Liver (tissue), 8 donors: ENCODE measurements at regions not wholly inside any gene's neighbourhood (a gene's known extent, or its start where the extent isn't known, plus 50 kb on each side); places are given as distances from the start of the nearest gene placed in this dataset.

Experiments
- DNase-seq: peaks from one replicate; pipeline ENCODE4 v3.0.0-alpha.2; 2017; ENCODE audit warnings: low spot score
- H3K27ac ChIP-seq, 2 donors: one replicate each; pipeline ENCODE4 v1.7.0; 2013; ENCODE audit warnings: inconsistent platforms in 2 of 2, low read length in 2 of 2, control low read depth in 1 of 2, low read depth in 1 of 2, mild to moderate bottlenecking in 1 of 2
- H3K27me3 ChIP-seq, 4 donors: one replicate each; pipeline versions ENCODE4 v1.6.1 to v1.7.0; 2013; ENCODE audit warnings: low read length in 3 of 4, inconsistent platforms in 1 of 4, mild to moderate bottlenecking in 1 of 4, moderate library complexity in 1 of 4; ENCODE audit not compliant: control insufficient read depth in 4 of 4, insufficient read depth in 4 of 4
- H3K36me3 ChIP-seq, 4 donors: one replicate each; pipeline versions ENCODE4 v1.6.1 to v1.7.0; 2013; ENCODE audit warnings: low read length in 3 of 4, mild to moderate bottlenecking in 3 of 4, low read depth in 1 of 4, moderate library complexity in 1 of 4; ENCODE audit not compliant: control insufficient read depth in 4 of 4, insufficient read depth in 3 of 4
- H3K4me1 ChIP-seq, 4 donors: one replicate each; pipeline versions ENCODE4 v1.6.1 to v1.7.0; 2013; ENCODE audit warnings: low read length in 3 of 4, mild to moderate bottlenecking in 3 of 4, moderate library complexity in 1 of 4; ENCODE audit not compliant: control insufficient read depth in 4 of 4, insufficient read depth in 4 of 4
- H3K4me3 ChIP-seq, 3 donors: one replicate each; pipeline versions ENCODE4 v1.6.1 to v1.7.0; 2013; ENCODE audit warnings: low read length in 3 of 3, control low read depth in 1 of 3, low read depth in 1 of 3, mild to moderate bottlenecking in 1 of 3
- H3K9ac ChIP-seq, 2 donors: one replicate each; pipeline ENCODE4 v1.7.0; 2013; ENCODE audit warnings: low read length in 2 of 2, mild to moderate bottlenecking in 2 of 2, moderate library complexity in 2 of 2, control low read depth in 1 of 2, low read depth in 1 of 2
- H3K9me3 ChIP-seq, 4 donors: one replicate each; pipeline versions ENCODE4 v1.6.1 to v1.7.0; 2013; ENCODE audit warnings: low read length in 3 of 4; ENCODE audit not compliant: control insufficient read depth in 4 of 4
- ATF3 ChIP-seq: IDR thresholded peaks from 2 replicates; pipeline ENCODE4 v1.6.1; 2016; ENCODE audit warnings: antibody characterized with exemption
- CTCF ChIP-seq: fragments of 150-350 bp; IDR thresholded peaks from 2 replicates; pipeline ENCODE4 v1.5.1; 2017; ENCODE audit warnings: improper control_type of control experiment, low read depth, low read length; ENCODE audit not compliant: missing input control
- FOXA1 ChIP-seq: IDR thresholded peaks from 2 replicates; pipeline ENCODE4 v1.6.1; 2016; ENCODE audit warnings: antibody characterized with exemption
- JUND ChIP-seq, 2 donors: IDR thresholded peaks; 2 replicates each; pipeline ENCODE4 v1.6.1; 2016; ENCODE audit warnings: antibody characterized with exemption in 2 of 2
- MAX ChIP-seq: IDR thresholded peaks from 2 replicates; pipeline ENCODE4 v1.6.1; 2016; ENCODE audit warnings: antibody characterized with exemption
- NR2F2 ChIP-seq: IDR thresholded peaks from 2 replicates; pipeline ENCODE4 v1.6.1; 2016; ENCODE audit warnings: antibody characterized with exemption
- RAD21 ChIP-seq, 2 donors: IDR thresholded peaks; 2 replicates each; pipeline ENCODE4 v1.6.1; 2016; ENCODE audit warnings: antibody characterized with exemption in 2 of 2, mild to moderate bottlenecking in 2 of 2
- SP1 ChIP-seq: IDR thresholded peaks from 2 replicates; pipeline ENCODE4 v1.6.1; 2018; ENCODE audit warnings: antibody characterized with exemption, mild to moderate bottlenecking
- TAF1 ChIP-seq: conservative IDR thresholded peaks from 2 replicates; pipeline ENCODE4 v1.6.1; 2016; ENCODE audit warnings: antibody characterized with exemption, mild to moderate bottlenecking
- WGBS: extraction: QIAGEN DNeasy Blood & Tissue Kit; methylation state at CpG from one replicate; pipeline ENCODE4 v1.1.7; 2013; 5-methylcytosine and 5-hydroxymethylcytosine counted together
- TF ChIP-seq, protein P1 (sequence below): IDR thresholded peaks from 2 replicates; pipeline ENCODE4 v1.6.1; 2016; ENCODE audit warnings: antibody characterized with exemption
- TF ChIP-seq, protein P2 (sequence below): IDR thresholded peaks from 2 replicates; pipeline ENCODE4 v1.6.1; 2016; ENCODE audit warnings: antibody characterized with exemption, mild to moderate bottlenecking
- donor health status: healthy.
- donor health status: healthy.
- donor health status: healthy.
- donor health status: healthy.
- donor health status: healthy.

- no peak overlapping the region for H3K4me3 ChIP-seq
- H3K9ac ChIP-seq = no peak overlapping the region
- H3K36me3 ChIP-seq = no peaks in the 10 kb centered on the region
- TF ChIP-seq CTCF (no peak), FOXA1 (no peak), NR2F2 (no peak), SP1 (no peak), JUND (IDR thresholded peaks at IDR 0.05) (no peak), TAF1 (no peak), MAX (no peak), RAD21 (IDR thresholded peaks at IDR 0.05) (no peak)
- TF ChIP-seq, protein P1, sequence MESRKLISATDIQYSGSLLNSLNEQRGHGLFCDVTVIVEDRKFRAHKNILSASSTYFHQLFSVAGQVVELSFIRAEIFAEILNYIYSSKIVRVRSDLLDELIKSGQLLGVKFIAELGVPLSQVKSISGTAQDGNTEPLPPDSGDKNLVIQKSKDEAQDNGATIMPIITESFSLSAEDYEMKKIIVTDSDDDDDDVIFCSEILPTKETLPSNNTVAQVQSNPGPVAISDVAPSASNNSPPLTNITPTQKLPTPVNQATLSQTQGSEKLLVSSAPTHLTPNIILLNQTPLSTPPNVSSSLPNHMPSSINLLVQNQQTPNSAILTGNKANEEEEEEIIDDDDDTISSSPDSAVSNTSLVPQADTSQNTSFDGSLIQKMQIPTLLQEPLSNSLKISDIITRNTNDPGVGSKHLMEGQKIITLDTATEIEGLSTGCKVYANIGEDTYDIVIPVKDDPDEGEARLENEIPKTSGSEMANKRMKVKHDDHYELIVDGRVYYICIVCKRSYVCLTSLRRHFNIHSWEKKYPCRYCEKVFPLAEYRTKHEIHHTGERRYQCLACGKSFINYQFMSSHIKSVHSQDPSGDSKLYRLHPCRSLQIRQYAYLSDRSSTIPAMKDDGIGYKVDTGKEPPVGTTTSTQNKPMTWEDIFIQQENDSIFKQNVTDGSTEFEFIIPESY = no peak
- TF ChIP-seq, protein P2, sequence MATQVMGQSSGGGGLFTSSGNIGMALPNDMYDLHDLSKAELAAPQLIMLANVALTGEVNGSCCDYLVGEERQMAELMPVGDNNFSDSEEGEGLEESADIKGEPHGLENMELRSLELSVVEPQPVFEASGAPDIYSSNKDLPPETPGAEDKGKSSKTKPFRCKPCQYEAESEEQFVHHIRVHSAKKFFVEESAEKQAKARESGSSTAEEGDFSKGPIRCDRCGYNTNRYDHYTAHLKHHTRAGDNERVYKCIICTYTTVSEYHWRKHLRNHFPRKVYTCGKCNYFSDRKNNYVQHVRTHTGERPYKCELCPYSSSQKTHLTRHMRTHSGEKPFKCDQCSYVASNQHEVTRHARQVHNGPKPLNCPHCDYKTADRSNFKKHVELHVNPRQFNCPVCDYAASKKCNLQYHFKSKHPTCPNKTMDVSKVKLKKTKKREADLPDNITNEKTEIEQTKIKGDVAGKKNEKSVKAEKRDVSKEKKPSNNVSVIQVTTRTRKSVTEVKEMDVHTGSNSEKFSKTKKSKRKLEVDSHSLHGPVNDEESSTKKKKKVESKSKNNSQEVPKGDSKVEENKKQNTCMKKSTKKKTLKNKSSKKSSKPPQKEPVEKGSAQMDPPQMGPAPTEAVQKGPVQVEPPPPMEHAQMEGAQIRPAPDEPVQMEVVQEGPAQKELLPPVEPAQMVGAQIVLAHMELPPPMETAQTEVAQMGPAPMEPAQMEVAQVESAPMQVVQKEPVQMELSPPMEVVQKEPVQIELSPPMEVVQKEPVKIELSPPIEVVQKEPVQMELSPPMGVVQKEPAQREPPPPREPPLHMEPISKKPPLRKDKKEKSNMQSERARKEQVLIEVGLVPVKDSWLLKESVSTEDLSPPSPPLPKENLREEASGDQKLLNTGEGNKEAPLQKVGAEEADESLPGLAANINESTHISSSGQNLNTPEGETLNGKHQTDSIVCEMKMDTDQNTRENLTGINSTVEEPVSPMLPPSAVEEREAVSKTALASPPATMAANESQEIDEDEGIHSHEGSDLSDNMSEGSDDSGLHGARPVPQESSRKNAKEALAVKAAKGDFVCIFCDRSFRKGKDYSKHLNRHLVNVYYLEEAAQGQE = no peak
- H3K9me3 ChIP-seq = peaks cover 0 to 2% (median 0%) of the 10 kb centered on the region in 4 donors
- no peak overlapping the region for H3K27ac ChIP-seq
- DNase-seq = no peak
- no peaks in the 10 kb centered on the region for H3K27me3 ChIP-seq
- 64% methylated on average over 2 of the region's 2 CpGs for WGBS
- H3K4me1 ChIP-seq = no peaks in the 10 kb centered on the region
Measured at GRCh38 chr13:84774111-84774510, 891.8 kb upstream of the SLITRK1 start.

GRCh38 chr13:84760956-84761355 is 878.7 kb upstream of the SLITRK1 start:
- no peak for TF ChIP-seq MAX
- TF ChIP-seq, protein P2 = no peak
- TF ChIP-seq ATF3 = no peak
- TF ChIP-seq NR2F2 = no peak
- H3K36me3 ChIP-seq = no peaks in the 10 kb centered on the region
- 93% methylated on average over 1 of the region's 1 CpG for whole genome bisulfite sequencing
- peaks cover 0 to 4% (median 0%) of the 10 kb centered on the region in 4 donors for H3K27me3 ChIP-seq
- H3K9ac ChIP-seq = no peak overlapping the region
- no peak overlapping the region for H3K4me3 ChIP-seq
- peaks cover 0 to 2% (median 0%) of the 10 kb centered on the region in 4 donors for H3K9me3 ChIP-seq
- H3K27ac ChIP-seq = no peak overlapping the region
- DNase-seq = no peak
- no peaks in the 10 kb centered on the region for H3K4me1 ChIP-seq
